GF-D8 (cell line): ENCODE measurements at regions not wholly inside any gene's neighbourhood (a gene's known extent, or its start where the extent isn't known, plus 50 kb on each side); places are given as distances from the start of the nearest gene placed in this dataset.

Experiments
- DNase-seq: peaks from one replicate; lab custom pipeline; 2025; lab: John Stamatoyannopoulos, UW

GRCh38 chr13:81671064-81671463, 1330.1 kb upstream of the SPRY2 start:
- no peak for DNase-seq

GRCh38 chr13:81670048-81670447, 1329.1 kb upstream of the SPRY2 start:
- DNase-seq, result no peak

- no peak for DNase-seq
These were observed 1323.9 kb upstream of the SPRY2 start for GRCh38 chr13:81664872-81665271.

- no peak for DNase-seq
These were observed 1319.1 kb upstream of the SPRY2 start for GRCh38 chr13:81659984-81660383.

- DNase-seq, result no peak
These were observed 1317.9 kb upstream of the SPRY2 start for GRCh38 chr13:81658598-81659370.

- no peak for DNase-seq
These were observed 1299.2 kb upstream of the SPRY2 start for GRCh38 chr13:81639984-81640582.

GRCh38 chr13:81637457-81637856, 1296.5 kb upstream of the SPRY2 start:
- no peak for DNase-seq

GRCh38 chr13:81636120-81636519, 1295.2 kb upstream of the SPRY2 start:
- DNase-seq, result no peak

GRCh38 chr13:81615031-81615430, 1274.1 kb upstream of the SPRY2 start:
- DNase-seq, result no peak

- no peak for DNase-seq
These were observed 1269.7 kb upstream of the SPRY2 start for GRCh38 chr13:81610644-81611043.

GRCh38 chr13:81609335-81609734, 1268.4 kb upstream of the SPRY2 start:
- no peak for DNase-seq

GRCh38 chr13:81606074-81606473, 1265.1 kb upstream of the SPRY2 start:
- DNase-seq, result no peak

GRCh38 chr13:81602241-81602640, 1261.3 kb upstream of the SPRY2 start:
- DNase-seq, result no peak

GRCh38 chr13:81597101-81597500, 1256.2 kb upstream of the SPRY2 start:
- DNase-seq, result no peak

GRCh38 chr13:81596224-81596753, 1255.4 kb upstream of the SPRY2 start:
- no peak for DNase-seq

GRCh38 chr13:81591528-81592220, 1250.7 kb upstream of the SPRY2 start:
- DNase-seq, result no peak

GRCh38 chr13:81582381-81582780, 1241.5 kb upstream of the SPRY2 start:
- no peak for DNase-seq

GRCh38 chr13:81577601-81578195, 1236.8 kb upstream of the SPRY2 start:
- no peak for DNase-seq

- no peak for DNase-seq
These were observed 1227.9 kb upstream of the SPRY2 start for GRCh38 chr13:81568824-81569223.

- no peak for DNase-seq
These were observed 1224.9 kb upstream of the SPRY2 start for GRCh38 chr13:81565849-81566248.

- DNase-seq, result no peak
These were observed 1222.2 kb upstream of the SPRY2 start for GRCh38 chr13:81563091-81563490.

- DNase-seq, result no peak
These were observed 1221.7 kb upstream of the SPRY2 start for GRCh38 chr13:81562598-81562997.

- peak; percentile 50 for DNase-seq
These were observed 1210.1 kb upstream of the SPRY2 start for GRCh38 chr13:81551036-81551435.
